ENCODE measurements at regions not wholly inside any gene's neighbourhood (a gene's known extent, or its start where the extent isn't known, plus 50 kb on each side); places are given as distances from the start of the nearest gene placed in this dataset.

GRCh38 chr5:3736926-3737325 lies 141.3 kb downstream of the IRX1 start:
- DNase-seq = no peak

GRCh38 chr5:3738919-3739318 lies 143.3 kb downstream of the IRX1 start:
- DNase-seq = no peak

- DNase-seq = no peak
Measured at GRCh38 chr5:3740546-3741373, 145.1 kb downstream of the IRX1 start.

- no peak for DNase-seq
Measured at GRCh38 chr5:3741374-3741770, 145.7 kb downstream of the IRX1 start.

GRCh38 chr5:3742750-3743149 lies 147.1 kb downstream of the IRX1 start:
- DNase-seq = no peak

- no peak for DNase-seq
Measured at GRCh38 chr5:3751846-3752245, 156.2 kb downstream of the IRX1 start.

- no peak for DNase-seq
Measured at GRCh38 chr5:3778000-3778550, 182.4 kb downstream of the IRX1 start.

GRCh38 chr5:3778945-3779344 lies 183.3 kb downstream of the IRX1 start:
- no peak for DNase-seq

GRCh38 chr5:3780278-3780677 lies 184.6 kb downstream of the IRX1 start:
- DNase-seq = no peak

- no peak for DNase-seq
Measured at GRCh38 chr5:3780907-3781306, 185.3 kb downstream of the IRX1 start.

- no peak for DNase-seq
Measured at GRCh38 chr5:3784854-3785253, 189.2 kb downstream of the IRX1 start.

- DNase-seq = no peak
Measured at GRCh38 chr5:3786165-3786564, 190.5 kb downstream of the IRX1 start.

- DNase-seq = no peak
Measured at GRCh38 chr5:3786891-3787430, 191.3 kb downstream of the IRX1 start.

- no peak for DNase-seq
Measured at GRCh38 chr5:3787604-3788003, 192.0 kb downstream of the IRX1 start.

GRCh38 chr5:3789519-3790193 lies 194.0 kb downstream of the IRX1 start:
- no peak for DNase-seq

- no peak for DNase-seq
Measured at GRCh38 chr5:3793162-3793561, 197.5 kb downstream of the IRX1 start.

- no peak for DNase-seq
Measured at GRCh38 chr5:3794611-3795010, 199.0 kb downstream of the IRX1 start.

- no peak for DNase-seq
Measured at GRCh38 chr5:3796736-3797135, 201.1 kb downstream of the IRX1 start.

GRCh38 chr5:3801967-3802366 lies 206.3 kb downstream of the IRX1 start:
- DNase-seq = no peak

GRCh38 chr5:3809455-3809854 lies 213.8 kb downstream of the IRX1 start:
- no peak for DNase-seq

GRCh38 chr5:3811116-3811515 lies 215.5 kb downstream of the IRX1 start:
- no peak for DNase-seq

GRCh38 chr5:3818624-3819023 lies 223.0 kb downstream of the IRX1 start:
- no peak for DNase-seq

GRCh38 chr5:3825531-3826451 lies 230.2 kb downstream of the IRX1 start:
- no peak for DNase-seq
